Mesenchymal stem cell (in vitro differentiated cells and primary cell): ENCODE measurements at regions not wholly inside any gene's neighbourhood (a gene's known extent, or its start where the extent isn't known, plus 50 kb on each side); places are given as distances from the start of the nearest gene placed in this dataset.
"Not testable (repeated sequence)": the region's sequence is repeated elsewhere in the genome, so short reads cannot be mapped to it uniquely, and the experiment has no call there.

Experiments
- DNase-seq: peaks from one replicate; pipeline ENCODE4 v3.0.0-alpha.2; 2013
- H2AFZ ChIP-seq: one replicate; pipeline ENCODE4 v1.6.1; 2013; ENCODE audit warnings: low read depth, mild to moderate bottlenecking, control low read depth, inconsistent platforms, low read length, moderate library complexity
- H2AK5ac ChIP-seq: 2 replicates; pipeline ENCODE4 v1.6.1; 2013; ENCODE audit warnings: low read length, moderate library complexity, mild to moderate bottlenecking, inconsistent platforms; ENCODE audit not compliant: severe bottlenecking
- H2BK120ac ChIP-seq: one replicate; pipeline ENCODE4 v1.6.1; 2013; ENCODE audit warnings: low read depth, mild to moderate bottlenecking, inconsistent platforms, low read length, moderate library complexity
- H2BK12ac ChIP-seq, 2 experiments: one replicate each; pipeline ENCODE4 v1.6.1; 2013; ENCODE audit warnings: inconsistent platforms in 2 of 2, low read length in 2 of 2, mild to moderate bottlenecking in 2 of 2, moderate library complexity in 2 of 2, control low read depth in 1 of 2
- H2BK15ac ChIP-seq: one replicate; pipeline ENCODE4 v1.6.1; 2013; ENCODE audit warnings: mild to moderate bottlenecking, low read depth, inconsistent platforms; ENCODE audit not compliant: poor library complexity, severe bottlenecking
- H2BK5ac ChIP-seq: 2 replicates; pipeline ENCODE4 v1.6.1; 2013; ENCODE audit warnings: low read depth, mild to moderate bottlenecking, low read length, control low read depth, inconsistent platforms; ENCODE audit not compliant: poor library complexity, severe bottlenecking
- H3K14ac ChIP-seq, 2 experiments: one replicate each; pipeline ENCODE4 v1.6.1; 2013; ENCODE audit warnings: inconsistent platforms in 2 of 2, low read length in 2 of 2, control low read depth in 1 of 2, mild to moderate bottlenecking in 1 of 2, moderate library complexity in 1 of 2
- H3K18ac ChIP-seq, 2 experiments: one replicate each; pipeline ENCODE4 v1.6.1; 2013; ENCODE audit warnings: inconsistent platforms in 2 of 2, low read length in 2 of 2, control low read depth in 1 of 2, low read depth in 1 of 2, mild to moderate bottlenecking in 1 of 2
- H3K23ac ChIP-seq, 2 experiments: one replicate each; pipeline ENCODE4 v1.6.1; 2013; ENCODE audit warnings: inconsistent platforms in 2 of 2, low read length in 2 of 2, mild to moderate bottlenecking in 2 of 2, moderate library complexity in 2 of 2, control low read depth in 1 of 2
- H3K27ac ChIP-seq: 2 replicates; pipeline ENCODE4 v1.5.1; 2013; ENCODE audit warnings: mild to moderate bottlenecking, moderate library complexity, low read length, control low read depth, inconsistent platforms; ENCODE audit not compliant: poor library complexity, severe bottlenecking
- H3K27me3 ChIP-seq, 2 experiments: 2 replicates each; pipeline versions ENCODE4 v1.6.1 to v1.7.0; 2013; ENCODE audit warnings: low read length in 2 of 2, mild to moderate bottlenecking in 2 of 2, moderate library complexity in 2 of 2, control low read depth in 1 of 2, inconsistent platforms in 1 of 2; ENCODE audit not compliant: control insufficient read depth in 1 of 2, insufficient read depth in 1 of 2
- H3K36me3 ChIP-seq, 2 experiments: 2 replicates each; pipeline versions ENCODE4 v1.6.1 to v1.7.0; 2013; ENCODE audit warnings: low read length in 2 of 2, control low read depth in 1 of 2, inconsistent platforms in 1 of 2, low read depth in 1 of 2, mild to moderate bottlenecking in 1 of 2; ENCODE audit not compliant: insufficient read depth in 2 of 2, control insufficient read depth in 1 of 2
- H3K4ac ChIP-seq, 2 experiments: one replicate each; pipeline ENCODE4 v1.6.1; 2013; ENCODE audit warnings: inconsistent platforms in 2 of 2, low read length in 2 of 2, mild to moderate bottlenecking in 2 of 2, moderate library complexity in 2 of 2, control low read depth in 1 of 2, low read depth in 1 of 2
- H3K4me1 ChIP-seq: 2 replicates; pipeline ENCODE4 v1.6.1; 2013; ENCODE audit warnings: low read depth, low read length, control low read depth; ENCODE audit not compliant: control insufficient read depth, insufficient read depth
- H3K4me2 ChIP-seq: 2 replicates; pipeline ENCODE4 v1.6.1; 2013; ENCODE audit warnings: low read length, mild to moderate bottlenecking, inconsistent platforms; ENCODE audit not compliant: poor library complexity, severe bottlenecking
- H3K4me3 ChIP-seq, 2 experiments: 2 replicates each; pipeline versions ENCODE4 v1.5.1 to v1.7.0; 2013; ENCODE audit warnings: low read length in 2 of 2, mild to moderate bottlenecking in 2 of 2, control low read depth in 1 of 2, low read depth in 1 of 2; ENCODE audit not compliant: insufficient read depth in 1 of 2
- H3K79me1 ChIP-seq: replicated peaks from 2 replicates; pipeline ENCODE4 v1.6.1; 2013; ENCODE audit warnings: mild to moderate bottlenecking, control low read depth, low read length, inconsistent platforms; ENCODE audit not compliant: poor library complexity, severe bottlenecking
- H3K9ac ChIP-seq: 2 replicates; pipeline ENCODE4 v1.7.0; 2013; ENCODE audit warnings: mild to moderate bottlenecking, low read length, moderate library complexity
- H3K9me3 ChIP-seq: 2 replicates; pipeline ENCODE4 v1.7.0; 2013; ENCODE audit warnings: mild to moderate bottlenecking, low read length; ENCODE audit not compliant: control insufficient read depth
- H4K8ac ChIP-seq: one replicate; pipeline ENCODE4 v1.6.1; 2013; ENCODE audit warnings: inconsistent platforms, mild to moderate bottlenecking, low read length, moderate library complexity
- H4K91ac ChIP-seq: one replicate; pipeline ENCODE4 v1.6.1; 2013; ENCODE audit warnings: mild to moderate bottlenecking, low read length, inconsistent platforms
- WGBS: methylation state at CpG from one replicate; pipeline ENCODE4 v1.1.7; 2013; ENCODE audit warnings: mixed read lengths; 5-methylcytosine and 5-hydroxymethylcytosine counted together

DNA sequence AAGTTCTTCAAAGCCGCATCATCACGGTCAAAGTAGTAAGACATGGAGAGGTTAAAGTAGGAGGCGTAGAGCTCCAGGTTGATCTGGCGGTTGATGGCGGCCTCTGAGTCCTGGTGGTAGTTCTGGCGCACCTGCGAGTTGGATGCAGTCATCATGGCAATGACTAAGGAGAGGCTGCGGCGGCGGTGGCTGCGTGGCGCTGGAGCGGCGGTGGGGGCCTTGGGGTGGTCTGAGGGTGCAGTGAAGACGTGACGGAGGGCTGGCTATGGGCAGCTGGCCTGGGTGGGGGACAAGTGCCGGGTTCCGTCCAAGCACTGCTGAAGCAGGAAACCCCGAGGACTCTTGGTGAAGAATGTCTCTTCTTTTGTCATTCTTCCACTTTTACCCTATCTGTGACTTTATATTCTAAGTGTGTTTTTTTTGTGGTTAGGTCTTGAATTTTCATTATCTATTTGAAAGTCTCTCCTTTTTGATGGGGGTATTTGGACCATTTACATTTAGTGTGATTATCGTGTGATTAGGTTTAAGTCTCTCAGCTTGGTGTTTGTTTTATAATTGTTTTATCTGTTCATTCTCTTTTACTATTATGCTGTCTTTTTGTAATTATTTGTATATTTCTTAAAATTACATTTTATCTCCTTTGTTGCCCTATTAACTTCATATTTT lies 94.6 kb downstream of the TFAP2B start:
- Histone ChIP-seq H3K14ac (no peak overlapping the region), H2BK15ac (no peak overlapping the region), H3K4ac (no peak overlapping the region), H3K9ac (no peak overlapping the region), H4K8ac (no peak overlapping the region), H3K9me3 (no peaks in the 10 kb centered on the region), H2BK12ac (no peak overlapping the region), H3K36me3 (peaks cover 0 to 2% of the 10 kb centered on the region in 2 experiments), H2BK5ac (no peak overlapping the region), H4K91ac (no peak overlapping the region), H3K4me1 (peaks cover 2% of the 10 kb centered on the region), H2AFZ (no peak overlapping the region), H2BK120ac (no peak overlapping the region), H3K18ac (no peak overlapping the region), H3K27me3 (no peaks in the 10 kb centered on the region), H2AK5ac (no peak overlapping the region), H3K79me1 (no peaks in the 10 kb centered on the region), H3K23ac (no peak overlapping the region), H3K4me3 (no peak overlapping the region), H3K27ac (no peak overlapping the region), H3K4me2 (no peak overlapping the region)
- 95% methylated on average over 14 of the region's 20 CpGs for WGBS
- no peak for DNase-seq

DNA sequence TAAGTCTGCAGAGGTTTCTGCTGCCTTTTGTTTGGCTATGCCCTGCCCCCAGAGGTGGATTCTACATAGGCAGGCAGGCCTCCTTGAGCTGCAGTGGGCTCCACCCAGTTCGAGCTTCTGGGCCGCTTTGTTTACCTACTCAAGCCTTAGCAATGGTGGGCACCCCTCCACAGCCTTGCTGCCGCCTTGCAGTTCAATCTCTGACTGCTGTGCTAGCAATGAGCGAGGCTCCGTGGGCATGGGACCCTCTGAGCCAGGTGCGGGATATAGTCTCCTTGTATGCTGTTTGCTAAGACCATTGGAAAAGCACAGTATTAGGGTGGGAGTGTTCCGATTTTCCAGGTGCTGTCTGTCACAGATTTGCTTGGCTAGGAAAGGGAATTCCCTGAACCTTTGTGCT lies 102.7 kb downstream of the TFAP2B start:
- not testable (repeated sequence) for H3K18ac ChIP-seq, H4K8ac ChIP-seq, H3K14ac ChIP-seq, H3K4me1 ChIP-seq, H3K23ac ChIP-seq, H2BK120ac ChIP-seq, H3K27ac ChIP-seq, H3K9ac ChIP-seq, H3K79me1 ChIP-seq, H2BK15ac ChIP-seq, H3K9me3 ChIP-seq, H3K36me3 ChIP-seq, H2BK12ac ChIP-seq, DNase-seq, H2BK5ac ChIP-seq, H3K4ac ChIP-seq, H3K4me2 ChIP-seq, H3K27me3 ChIP-seq, H2AK5ac ChIP-seq, H3K4me3 ChIP-seq, H4K91ac ChIP-seq, H2AFZ ChIP-seq
- 79% methylated on average over 7 of the region's 7 CpGs for WGBS

DNA sequence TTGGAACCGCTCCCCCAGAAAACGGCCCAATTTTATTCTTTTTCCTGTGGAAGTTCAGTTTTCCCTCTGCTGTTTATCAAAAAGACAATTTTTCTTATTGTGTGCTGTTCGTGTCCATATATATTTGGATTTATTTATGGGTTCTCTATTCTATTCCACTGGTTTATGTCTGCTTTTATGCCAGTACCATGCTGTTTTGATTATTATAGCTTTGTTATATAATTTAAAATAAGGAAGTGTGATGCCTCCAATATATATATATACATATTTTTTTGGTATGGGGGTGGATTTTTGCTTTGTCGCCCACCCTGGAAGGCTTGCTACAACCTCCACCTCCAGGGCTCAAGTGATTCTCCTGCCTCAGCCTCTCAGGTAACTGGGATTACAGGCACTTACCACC lies 103.3 kb downstream of the TFAP2B start:
- H3K4me3 ChIP-seq = no peak overlapping the region
- no peak overlapping the region for H2BK5ac ChIP-seq
- no peak for DNase-seq
- WGBS = 100% methylated on average over 2 of the region's 4 CpGs
- no peak overlapping the region for H2BK12ac ChIP-seq
- H3K9ac ChIP-seq = no peak overlapping the region
- H3K18ac ChIP-seq = no peak overlapping the region
- no peaks in the 10 kb centered on the region for H3K79me1 ChIP-seq
- no peak overlapping the region for H3K27ac ChIP-seq
- no peak overlapping the region for H2BK15ac ChIP-seq
- H3K36me3 ChIP-seq = no peaks in the 10 kb centered on the region
- H3K27me3 ChIP-seq = no peaks in the 10 kb centered on the region
- H4K8ac ChIP-seq = no peak overlapping the region
- no peak overlapping the region for H2BK120ac ChIP-seq
- no peak overlapping the region for H3K4me2 ChIP-seq
- H2AK5ac ChIP-seq = no peak overlapping the region
- H4K91ac ChIP-seq = no peak overlapping the region
- no peak overlapping the region for H3K23ac ChIP-seq
- H3K14ac ChIP-seq = no peak overlapping the region
- no peaks in the 10 kb centered on the region for H3K4me1 ChIP-seq
- no peak overlapping the region for H3K4ac ChIP-seq
- H2AFZ ChIP-seq = no peak overlapping the region
- H3K9me3 ChIP-seq = no peaks in the 10 kb centered on the region

DNA sequence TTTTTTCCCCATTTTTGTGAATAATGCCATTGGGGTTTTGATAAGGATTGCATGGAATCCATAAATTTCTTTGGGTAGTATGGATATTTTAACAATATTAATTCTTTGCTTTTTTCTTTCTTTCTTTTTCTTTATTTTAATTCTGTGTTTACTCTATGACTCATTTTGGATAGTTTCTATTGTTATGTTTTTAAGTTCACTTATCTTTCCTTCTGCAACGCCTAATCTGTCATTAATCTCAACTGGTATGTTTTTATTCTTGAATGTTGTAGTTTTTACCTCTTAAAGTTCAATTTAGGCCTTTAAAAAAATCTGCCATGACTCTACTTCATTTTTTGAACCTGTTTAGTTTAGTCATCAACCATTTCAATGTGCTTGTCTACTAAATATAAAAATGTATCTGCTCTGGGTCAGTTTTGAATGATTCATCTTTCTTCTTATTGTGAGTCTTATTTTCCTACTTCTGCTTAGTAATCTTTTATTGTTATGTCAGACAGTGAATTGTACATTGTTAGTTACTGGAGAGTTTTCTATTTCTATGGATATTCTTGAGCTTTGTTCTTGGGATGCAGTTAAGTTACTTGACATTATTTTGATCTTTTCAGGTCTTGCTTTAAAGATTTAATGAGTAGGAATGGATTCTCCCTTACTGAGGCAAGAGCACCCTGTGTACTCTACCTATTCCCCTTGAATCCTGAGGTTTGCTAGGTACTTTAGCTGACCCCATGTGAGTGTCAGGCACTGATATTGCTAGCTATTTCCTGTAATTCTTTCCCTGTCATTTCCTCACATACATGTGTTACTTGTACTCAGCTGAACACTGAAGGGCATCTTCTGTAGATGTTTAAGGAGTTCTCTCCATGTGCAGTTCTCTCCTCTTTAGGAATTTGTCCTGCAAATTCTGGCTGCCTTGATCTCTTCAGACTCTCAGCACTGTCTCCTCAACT lies 104.2 kb downstream of the TFAP2B start:
- no peaks in the 10 kb centered on the region for H3K9me3 ChIP-seq
- no peak overlapping the region for H4K8ac ChIP-seq
- H3K4me2 ChIP-seq = no peak overlapping the region
- no peaks in the 10 kb centered on the region for H3K27me3 ChIP-seq
- H3K36me3 ChIP-seq = no peaks in the 10 kb centered on the region
- no CpG with 5 or more reads among the region's 1 CpG for WGBS
- H2AK5ac ChIP-seq = no peak overlapping the region
- no peak overlapping the region for H3K23ac ChIP-seq
- no peak overlapping the region for H4K91ac ChIP-seq
- H3K4ac ChIP-seq = no peak overlapping the region
- H2BK120ac ChIP-seq = no peak overlapping the region
- no peak overlapping the region for H3K14ac ChIP-seq
- no peak overlapping the region for H3K27ac ChIP-seq
- H3K79me1 ChIP-seq = no peaks in the 10 kb centered on the region
- no peaks in the 10 kb centered on the region for H3K4me1 ChIP-seq
- no peak overlapping the region for H2BK12ac ChIP-seq
- no peak overlapping the region for H3K18ac ChIP-seq
- no peak overlapping the region for H2AFZ ChIP-seq
- DNase-seq = no peak
- H3K4me3 ChIP-seq = no peak overlapping the region
- no peak overlapping the region for H2BK5ac ChIP-seq
- no peak overlapping the region for H3K9ac ChIP-seq
- no peak overlapping the region for H2BK15ac ChIP-seq
